CD14-positive monocyte (primary cell): ENCODE measurements at regions not wholly inside any gene's neighbourhood (a gene's known extent, or its start where the extent isn't known, plus 50 kb on each side); places are given as distances from the start of the nearest gene placed in this dataset.

Source experiments
- DNase-seq, 3 donors: peaks; one replicate each; pipeline ENCODE4 v3.0.0-alpha.2; 2011 to 2022
- H2AFZ ChIP-seq: 2 replicates; pipeline ENCODE4 v1.6.0; 2012; ENCODE audit warnings: mild to moderate bottlenecking, low read depth, low read length, inconsistent platforms; ENCODE audit not compliant: insufficient read depth, poor library complexity, severe bottlenecking
- H3K27ac ChIP-seq, 2 donors: 1 replicate in 1 of 2; 2 replicates in 1 of 2; pipeline ENCODE4 v1.5.1; 2012 to 2013; ENCODE audit warnings: low read length in 2 of 2, control low read depth in 1 of 2, inconsistent platforms in 1 of 2, low read depth in 1 of 2, mild to moderate bottlenecking in 1 of 2
- H3K27me3 ChIP-seq, 2 donors: one replicate each; pipeline versions ENCODE4 v1.6.0 to v1.6.1; 2011 to 2013; ENCODE audit warnings: low read length in 2 of 2; ENCODE audit not compliant: control insufficient read depth in 2 of 2, insufficient read depth in 2 of 2
- H3K36me3 ChIP-seq, 2 donors: replicated peaks in 1 of 2; 1 replicate in 1 of 2; 2 replicates in 1 of 2; pipeline versions ENCODE4 v1.5.1 to v1.6.1; 2012 to 2013; ENCODE audit warnings: low read length in 2 of 2, control low read depth in 1 of 2, inconsistent platforms in 1 of 2, mild to moderate bottlenecking in 1 of 2; ENCODE audit not compliant: insufficient read depth in 2 of 2, control insufficient read depth in 1 of 2
- H3K4me1 ChIP-seq, 2 donors: 1 replicate in 1 of 2; 2 replicates in 1 of 2; pipeline versions ENCODE4 v1.5.1 to v1.6.1; 2012 to 2013; ENCODE audit warnings: low read length in 2 of 2, control low read depth in 1 of 2, inconsistent platforms in 1 of 2, mild to moderate bottlenecking in 1 of 2, moderate library complexity in 1 of 2; ENCODE audit not compliant: insufficient read depth in 2 of 2, control insufficient read depth in 1 of 2
- H3K4me2 ChIP-seq: replicated peaks from 2 replicates; pipeline ENCODE3; 2012; ENCODE audit warnings: low read length, moderate library complexity, mild to moderate bottlenecking; ENCODE audit not compliant: poor library complexity, severe bottlenecking; ENCODE audit errors: extremely low read depth
- H3K4me3 ChIP-seq, 3 experiments: fragments of 200-600 bp in 1 of 3; sonication (generic) in 1 of 3; replicated peaks in 1 of 3; 1 replicate in 2 of 3; 2 replicates in 1 of 3; pipeline ENCODE4 v1.5.1; 2011 to 2013; ENCODE audit warnings: low read length in 3 of 3, mild to moderate bottlenecking in 3 of 3, control low read depth in 2 of 3, low read depth in 2 of 3, inconsistent platforms in 1 of 3, moderate library complexity in 1 of 3
- H3K79me2 ChIP-seq: 2 replicates; pipeline ENCODE4 v1.6.0; 2012; ENCODE audit warnings: mild to moderate bottlenecking, control low read depth, inconsistent platforms, low read length, moderate library complexity; ENCODE audit not compliant: insufficient read depth
- H3K9ac ChIP-seq: 2 replicates; pipeline ENCODE4 v1.6.0; 2017; ENCODE audit warnings: low read length, mild to moderate bottlenecking; ENCODE audit not compliant: insufficient read depth, poor library complexity, severe bottlenecking
- H3K9me3 ChIP-seq, 2 donors: replicated peaks in 1 of 2; 1 replicate in 1 of 2; 2 replicates in 1 of 2; pipeline versions ENCODE4 v1.5.1 to v1.6.1; 2012 to 2013; ENCODE audit warnings: low read length in 2 of 2, control low read depth in 1 of 2; ENCODE audit not compliant: control insufficient read depth in 1 of 2, insufficient read depth in 1 of 2
- H4K20me1 ChIP-seq: 2 replicates; pipeline ENCODE4 v1.6.0; 2012; ENCODE audit warnings: mild to moderate bottlenecking, low read length, control low read depth, moderate library complexity; ENCODE audit not compliant: insufficient read depth
- H3K27ac Mint-ChIP-seq, 7 donors: one replicate each; pipeline ENCODE4 v1.8.0; 2020; ENCODE audit warnings: mild to moderate bottlenecking in 7 of 7, mixed read lengths in 7 of 7, moderate library complexity in 6 of 7, inconsistent platforms in 2 of 7
- H3K27me3 Mint-ChIP-seq, 3 donors: one replicate each; pipeline ENCODE4 v1.8.0; 2021 to 2022; ENCODE audit warnings: low read depth in 3 of 3, mild to moderate bottlenecking in 3 of 3, mixed read lengths in 3 of 3, moderate library complexity in 3 of 3, inconsistent platforms in 1 of 3
- H3K36me3 Mint-ChIP-seq, 2 donors: one replicate each; pipeline ENCODE4 v1.8.0; 2020; ENCODE audit warnings: mixed read lengths in 2 of 2, inconsistent platforms in 1 of 2, mild to moderate bottlenecking in 1 of 2
- H3K4me1 Mint-ChIP-seq: one replicate; pipeline ENCODE4 v1.8.0; 2020; ENCODE audit warnings: mild to moderate bottlenecking, mixed read lengths
- H3K4me3 Mint-ChIP-seq, 2 donors: one replicate each; pipeline ENCODE4 v1.8.0; 2020; ENCODE audit warnings: mild to moderate bottlenecking in 2 of 2, mixed read lengths in 2 of 2, moderate library complexity in 1 of 2
- H3K9me3 Mint-ChIP-seq, 7 donors: one replicate each; pipeline ENCODE4 v1.8.0; 2020 to 2022; ENCODE audit warnings: mixed read lengths in 7 of 7, mild to moderate bottlenecking in 6 of 7, moderate library complexity in 6 of 7, inconsistent platforms in 2 of 7
- WGBS: methylation state at CpG from one replicate; pipeline ENCODE4 v1.1.5; 2013; ENCODE audit warnings: missing lambda C conversion rate; ENCODE audit not compliant: insufficient coverage; 5-methylcytosine and 5-hydroxymethylcytosine counted together
- intact Hi-C, 2 donors: fragments of 100-400 bp; cut with micrococcal nuclease; formaldehyde crosslinking; loops; one replicate each; pipeline versions ENCODE4 v1.15.0 to v1.15.1; 2023
- TF ChIP-seq, protein P1 (sequence below): fragments of 200-600 bp; IDR thresholded peaks from one replicate; pipeline ENCODE4 v1.8.0; 2022; ENCODE audit warnings: antibody characterized with exemption, mild to moderate bottlenecking

DNA sequence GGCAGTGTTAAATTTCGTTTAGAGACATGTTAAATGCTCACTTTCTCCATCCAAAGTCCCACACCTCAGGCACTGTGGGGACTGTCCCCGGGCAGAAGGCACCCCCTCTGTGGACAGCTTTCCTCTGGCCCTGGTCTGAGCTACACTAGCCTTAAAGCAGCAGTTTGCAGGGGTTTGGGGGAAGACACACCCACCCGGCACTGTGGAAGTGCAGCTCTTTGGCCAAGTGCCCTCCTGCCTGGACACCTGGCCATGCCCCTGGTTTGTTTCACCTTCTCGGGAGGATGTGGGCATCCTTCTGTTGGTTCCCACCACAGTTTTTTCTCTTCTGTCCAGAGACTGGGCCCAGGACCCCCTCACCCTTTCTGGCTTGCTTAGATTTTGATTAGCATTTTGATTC, 1254.7 kb downstream of the BRD1 start:
- no peak overlapping the region for H3K9ac ChIP-seq
- H2AFZ ChIP-seq = no peak overlapping the region
- H3K9me3 Mint-ChIP-seq = peaks cover 5 to 21% (median 11%) of the 10 kb centered on the region in 7 donors
- no peak overlapping the region for H3K4me3 Mint-ChIP-seq
- H3K4me1 ChIP-seq = no peaks in the 10 kb centered on the region
- no peaks in the 10 kb centered on the region for H3K36me3 ChIP-seq
- peaks cover 29 to 40% (median 36%) of the 10 kb centered on the region in 3 donors for H3K27me3 Mint-ChIP-seq
- WGBS = 83% methylated on average over 3 of the region's 4 CpGs
- intact Hi-C loops = no loop called here
- TF ChIP-seq, protein P1, sequence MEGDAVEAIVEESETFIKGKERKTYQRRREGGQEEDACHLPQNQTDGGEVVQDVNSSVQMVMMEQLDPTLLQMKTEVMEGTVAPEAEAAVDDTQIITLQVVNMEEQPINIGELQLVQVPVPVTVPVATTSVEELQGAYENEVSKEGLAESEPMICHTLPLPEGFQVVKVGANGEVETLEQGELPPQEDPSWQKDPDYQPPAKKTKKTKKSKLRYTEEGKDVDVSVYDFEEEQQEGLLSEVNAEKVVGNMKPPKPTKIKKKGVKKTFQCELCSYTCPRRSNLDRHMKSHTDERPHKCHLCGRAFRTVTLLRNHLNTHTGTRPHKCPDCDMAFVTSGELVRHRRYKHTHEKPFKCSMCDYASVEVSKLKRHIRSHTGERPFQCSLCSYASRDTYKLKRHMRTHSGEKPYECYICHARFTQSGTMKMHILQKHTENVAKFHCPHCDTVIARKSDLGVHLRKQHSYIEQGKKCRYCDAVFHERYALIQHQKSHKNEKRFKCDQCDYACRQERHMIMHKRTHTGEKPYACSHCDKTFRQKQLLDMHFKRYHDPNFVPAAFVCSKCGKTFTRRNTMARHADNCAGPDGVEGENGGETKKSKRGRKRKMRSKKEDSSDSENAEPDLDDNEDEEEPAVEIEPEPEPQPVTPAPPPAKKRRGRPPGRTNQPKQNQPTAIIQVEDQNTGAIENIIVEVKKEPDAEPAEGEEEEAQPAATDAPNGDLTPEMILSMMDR = no peak
- no peaks in the 10 kb centered on the region for H3K79me2 ChIP-seq
- H3K27ac Mint-ChIP-seq = no peak overlapping the region
- peaks cover 9 to 29% of the 10 kb centered on the region in 2 donors for H3K27me3 ChIP-seq
- no peak overlapping the region for H3K4me3 ChIP-seq
- H3K36me3 Mint-ChIP-seq = peaks cover 0 to 2% of the 10 kb centered on the region in 2 donors
- H3K9me3 ChIP-seq = peaks cover 3 to 16% of the 10 kb centered on the region in 2 donors
- H3K27ac ChIP-seq = no peak overlapping the region
- DNase-seq = no peak
- H3K4me2 ChIP-seq = no peak overlapping the region
- no peaks in the 10 kb centered on the region for H4K20me1 ChIP-seq
- no peaks in the 10 kb centered on the region for H3K4me1 Mint-ChIP-seq

DNA sequence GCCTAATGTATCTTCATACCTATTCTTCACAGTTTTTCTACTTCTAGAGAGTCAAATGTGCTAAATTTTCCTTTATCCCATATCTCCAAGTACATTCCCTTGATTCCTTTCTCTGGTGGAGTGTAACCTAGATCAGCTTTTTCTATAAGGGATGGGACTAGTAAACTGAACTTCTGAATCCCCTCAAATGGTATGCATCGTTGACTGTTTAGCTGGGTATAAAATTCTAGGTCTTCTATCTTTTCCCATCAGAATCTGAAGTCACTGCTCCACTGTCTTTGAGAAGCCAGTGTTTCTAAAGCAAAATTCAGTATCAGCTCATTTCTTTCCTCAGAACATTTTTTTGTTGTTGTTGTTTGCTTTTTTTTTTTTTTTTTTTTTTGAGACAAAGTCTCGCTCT, 1256.8 kb downstream of the BRD1 start:
- H3K9me3 ChIP-seq = peaks cover 3 to 25% of the 10 kb centered on the region in 2 donors
- Mint-ChIP-seq H3K9me3 (peaks cover 5 to 20% (median 14%) of the 10 kb centered on the region in 7 donors), H3K27ac (no peak overlapping the region), H3K4me3 (no peak overlapping the region), H3K27me3 (peaks cover 22 to 25% (median 23%) of the 10 kb centered on the region in 3 donors), H3K4me1 (no peaks in the 10 kb centered on the region), H3K36me3 (peaks cover 0 to 2% of the 10 kb centered on the region in 2 donors)
- H3K36me3 ChIP-seq = no peaks in the 10 kb centered on the region
- H3K27ac ChIP-seq = no peak overlapping the region
- H3K4me2 ChIP-seq = no peak overlapping the region
- H3K4me1 ChIP-seq = no peaks in the 10 kb centered on the region
- no peak overlapping the region for H2AFZ ChIP-seq
- TF ChIP-seq, protein P1 = no peak
- no peaks in the 10 kb centered on the region for H4K20me1 ChIP-seq
- H3K4me3 ChIP-seq = no peak overlapping the region
- WGBS = 100% methylated on average over 1 of the region's 2 CpGs
- no peaks in the 10 kb centered on the region for H3K79me2 ChIP-seq
- no peak overlapping the region for H3K9ac ChIP-seq
- intact Hi-C loops = no loop called here
- H3K27me3 ChIP-seq = peaks cover 9 to 37% of the 10 kb centered on the region in 2 donors
- DNase-seq = no peak
